ENCODE measurements at regions not wholly inside any gene's neighbourhood (a gene's known extent, or its start where the extent isn't known, plus 50 kb on each side); places are given as distances from the start of the nearest gene placed in this dataset.

- TF ChIP-seq EZH2phosphoT487 (conservative IDR thresholded peaks at IDR 0.05; ENCODE audit: low read length) (no peak), CTCF (IDR thresholded peaks at IDR 0.05; ENCODE audit: insufficient read depth, low read length, poor library complexity, severe bottlenecking) (no peak)
These were observed 117.5 kb downstream of the CEBPB start for GRCh38 chr20:50308166-50308512.

Data from SU-DHL-6 (cell line).